GM23338 (cell line): ENCODE measurements at regions not wholly inside any gene's neighbourhood (a gene's known extent, or its start where the extent isn't known, plus 50 kb on each side); places are given as distances from the start of the nearest gene placed in this dataset.

Source experiments
- ATAC-seq: fragments of 200-7000 bp; cut with Tn5 transposase; 3 replicates; pipeline ENCODE4 v1.9.1; 2020
- DNase-seq: peaks from one replicate; pipeline ENCODE4 v3.0.0-alpha.2; 2015; ENCODE audit warnings: low spot score
- H2AFZ ChIP-seq: fragments of 200-600 bp; sonication (generic); 2 replicates; pipeline ENCODE4 v1.8.0; 2016; ENCODE audit warnings: antibody characterized with exemption, mild to moderate bottlenecking, moderate library complexity
- H3F3A ChIP-seq: fragments of 200-600 bp; sonication (generic); replicated peaks from 2 replicates; pipeline ENCODE4 v1.8.0; 2017; ENCODE audit warnings: antibody characterized with exemption, mixed run types, low read depth
- H3K27ac ChIP-seq: fragments of 200-600 bp; sonication (generic); 2 replicates; pipeline ENCODE4 v1.6.1; 2016; ENCODE audit warnings: low read depth
- H3K27me3 ChIP-seq: fragments of 200-600 bp; sonication (generic); 2 replicates; pipeline ENCODE4 v1.8.0; 2016; ENCODE audit warnings: mild to moderate bottlenecking, mixed run types, moderate library complexity; ENCODE audit not compliant: insufficient read depth
- H3K36me3 ChIP-seq: fragments of 200-600 bp; sonication (generic); 2 replicates; pipeline ENCODE4 v1.8.0; 2016; ENCODE audit warnings: mild to moderate bottlenecking; ENCODE audit not compliant: insufficient read depth
- H3K4me1 ChIP-seq: fragments of 200-600 bp; sonication (generic); 2 replicates; pipeline ENCODE4 v1.8.0; 2016; ENCODE audit warnings: mild to moderate bottlenecking, moderate library complexity; ENCODE audit not compliant: insufficient read depth
- H3K4me2 ChIP-seq: fragments of 200-600 bp; sonication (generic); 2 replicates; pipeline ENCODE4 v1.7.1; 2017; ENCODE audit warnings: mixed run types
- H3K4me3 ChIP-seq: fragments of 200-600 bp; sonication (generic); 2 replicates; pipeline ENCODE4 v1.6.1; 2016; ENCODE audit warnings: mixed run types
- H3K79me2 ChIP-seq: fragments of 200-600 bp; sonication (generic); replicated peaks from 2 replicates; pipeline ENCODE4 v1.8.0; 2017; ENCODE audit warnings: mild to moderate bottlenecking; ENCODE audit not compliant: insufficient read depth
- H3K9me2 ChIP-seq: fragments of 200-600 bp; sonication (generic); 2 replicates; pipeline ENCODE4 v1.8.0; 2017; ENCODE audit not compliant: insufficient read depth
- H4K20me1 ChIP-seq: fragments of 200-600 bp; sonication (generic); replicated peaks from 2 replicates; pipeline ENCODE4 v1.8.0; 2017; ENCODE audit warnings: mild to moderate bottlenecking; ENCODE audit not compliant: insufficient read depth
- H3K27ac Mint-ChIP-seq: 2 replicates; pipeline ENCODE4 v1.8.0; 2020; ENCODE audit warnings: inconsistent platforms, mild to moderate bottlenecking, moderate library complexity, mixed read lengths
- H3K27me3 Mint-ChIP-seq: 3 replicates; pipeline ENCODE4 v1.8.0; 2022; ENCODE audit warnings: low read depth, mild to moderate bottlenecking, moderate library complexity, mixed read lengths, inconsistent platforms; ENCODE audit not compliant: insufficient read depth, poor library complexity
- H3K36me3 Mint-ChIP-seq: 3 replicates; pipeline ENCODE4 v1.8.0; 2021; ENCODE audit warnings: low read depth, mild to moderate bottlenecking, inconsistent platforms, moderate library complexity, mixed read lengths
- H3K4me1 Mint-ChIP-seq: 3 replicates; pipeline ENCODE4 v1.8.0; 2020; ENCODE audit warnings: mild to moderate bottlenecking, inconsistent platforms, mixed read lengths
- H3K4me3 Mint-ChIP-seq: 3 replicates; pipeline ENCODE4 v1.8.0; 2021; ENCODE audit warnings: moderate library complexity, mild to moderate bottlenecking, inconsistent platforms, mixed read lengths
- H3K9me3 Mint-ChIP-seq: 3 replicates; pipeline ENCODE4 v1.8.0; 2020; ENCODE audit warnings: moderate library complexity, mild to moderate bottlenecking, inconsistent platforms, mixed read lengths
- CREB1 ChIP-seq: fragments of 250-450 bp; sonication (Bioruptor Pico); IDR thresholded peaks from 2 replicates; pipeline ENCODE4 v1.5.0; 2020; ENCODE audit warnings: low read depth, mild to moderate bottlenecking, moderate library complexity
- EZH2 ChIP-seq: fragments of 200-600 bp; sonication (generic); IDR thresholded peaks from one replicate; pipeline ENCODE4 v1.8.0; 2017; ENCODE audit warnings: antibody characterized with exemption, mild to moderate bottlenecking, low read depth; ENCODE audit not compliant: unreplicated experiment
- EZH2phosphoT487 ChIP-seq: fragments of 200-600 bp; sonication (generic); IDR thresholded peaks from one replicate; pipeline ENCODE4 v1.8.1; 2018; ENCODE audit warnings: antibody characterized with exemption; ENCODE audit not compliant: unreplicated experiment
- JUNB ChIP-seq: IDR thresholded peaks from one replicate; pipeline ENCODE4 v1.6.1; 2016; ENCODE audit warnings: antibody characterized with exemption; ENCODE audit not compliant: unreplicated experiment
- NANOG ChIP-seq: IDR thresholded peaks from 2 replicates; pipeline ENCODE4 v1.6.1; 2016; ENCODE audit warnings: antibody characterized with exemption, borderline replicate concordance
- POLR2AphosphoS5 ChIP-seq: IDR thresholded peaks from 2 replicates; pipeline ENCODE4 v1.6.1; 2016; ENCODE audit warnings: antibody characterized with exemption, low read depth
- STAT1 ChIP-seq: IDR thresholded peaks from one replicate; pipeline ENCODE4 v1.6.1; 2016; ENCODE audit warnings: antibody characterized with exemption; ENCODE audit not compliant: unreplicated experiment
- ZNF114 ChIP-seq: fragments of 250-450 bp; sonication (Bioruptor Pico); IDR thresholded peaks from 2 replicates; pipeline ENCODE4 v1.5.0; 2020; ENCODE audit warnings: mild to moderate bottlenecking, moderate library complexity
- ZNF331 ChIP-seq: fragments of 250-450 bp; sonication (Bioruptor Pico); IDR thresholded peaks from 2 replicates; pipeline ENCODE4 v1.5.0; 2020; ENCODE audit warnings: low read depth, mild to moderate bottlenecking, moderate library complexity
- TF ChIP-seq, protein P1 (sequence below), 2 experiments: fragments of 200-600 bp in 1 of 2; sonication (generic) in 1 of 2; conservative IDR thresholded peaks; 2 replicates each; pipeline versions ENCODE4 v1.5.1 to v1.6.1; 2016 to 2017; ENCODE audit warnings: antibody characterized with exemption in 2 of 2, low read depth in 2 of 2, mild to moderate bottlenecking in 2 of 2, moderate library complexity in 1 of 2
- TF ChIP-seq, protein P2 (sequence below): IDR thresholded peaks from one replicate; pipeline ENCODE4 v1.6.1; 2018; ENCODE audit warnings: antibody characterized with exemption; ENCODE audit not compliant: unreplicated experiment
- TF ChIP-seq, protein P3 (sequence below): fragments of 250-450 bp; sonication (Bioruptor Pico); IDR thresholded peaks from 2 replicates; pipeline ENCODE4 v1.5.0; 2020; ENCODE audit warnings: mild to moderate bottlenecking, moderate library complexity
- TF ChIP-seq, protein P4 (sequence below): IDR thresholded peaks from 2 replicates; pipeline ENCODE4 v1.6.1; 2016; ENCODE audit warnings: antibody characterized with exemption

DNA sequence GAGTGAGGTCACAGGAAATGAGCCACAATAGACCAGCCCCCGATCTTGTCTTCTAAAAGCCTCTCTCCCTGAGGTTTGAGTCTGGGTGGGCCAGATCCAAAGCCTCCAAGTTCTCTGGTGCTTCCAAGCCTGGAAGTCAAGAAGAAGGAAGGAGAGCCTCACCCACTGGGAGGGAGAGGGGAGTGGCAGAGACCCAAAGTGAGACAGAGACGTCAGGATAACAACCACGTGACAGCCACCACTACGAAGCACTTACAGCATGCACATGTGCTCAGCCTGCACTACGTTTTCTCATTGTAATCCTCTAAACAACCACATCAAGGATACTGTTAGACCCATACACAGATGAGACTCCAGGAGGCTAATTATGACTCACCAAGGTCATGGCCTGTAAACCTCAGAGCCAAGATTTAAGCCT lies 197.3 kb upstream of the LINGO1 start:
- H3K9me2 ChIP-seq = no peaks in the 10 kb centered on the region
- H3K4me1 ChIP-seq = no peaks in the 10 kb centered on the region
- no peaks in the 10 kb centered on the region for H4K20me1 ChIP-seq
- H3K27me3 ChIP-seq = no peaks in the 10 kb centered on the region
- ATAC-seq = no peak
- H3K27ac ChIP-seq = no peak overlapping the region
- TF ChIP-seq JUNB = no peak
- TF ChIP-seq, protein P1, sequence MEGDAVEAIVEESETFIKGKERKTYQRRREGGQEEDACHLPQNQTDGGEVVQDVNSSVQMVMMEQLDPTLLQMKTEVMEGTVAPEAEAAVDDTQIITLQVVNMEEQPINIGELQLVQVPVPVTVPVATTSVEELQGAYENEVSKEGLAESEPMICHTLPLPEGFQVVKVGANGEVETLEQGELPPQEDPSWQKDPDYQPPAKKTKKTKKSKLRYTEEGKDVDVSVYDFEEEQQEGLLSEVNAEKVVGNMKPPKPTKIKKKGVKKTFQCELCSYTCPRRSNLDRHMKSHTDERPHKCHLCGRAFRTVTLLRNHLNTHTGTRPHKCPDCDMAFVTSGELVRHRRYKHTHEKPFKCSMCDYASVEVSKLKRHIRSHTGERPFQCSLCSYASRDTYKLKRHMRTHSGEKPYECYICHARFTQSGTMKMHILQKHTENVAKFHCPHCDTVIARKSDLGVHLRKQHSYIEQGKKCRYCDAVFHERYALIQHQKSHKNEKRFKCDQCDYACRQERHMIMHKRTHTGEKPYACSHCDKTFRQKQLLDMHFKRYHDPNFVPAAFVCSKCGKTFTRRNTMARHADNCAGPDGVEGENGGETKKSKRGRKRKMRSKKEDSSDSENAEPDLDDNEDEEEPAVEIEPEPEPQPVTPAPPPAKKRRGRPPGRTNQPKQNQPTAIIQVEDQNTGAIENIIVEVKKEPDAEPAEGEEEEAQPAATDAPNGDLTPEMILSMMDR (conservative IDR thresholded peaks at IDR 0.05; ENCODE audit: low read depth in 2 of 2) = no peak
- TF ChIP-seq EZH2phosphoT487 = no peak
- TF ChIP-seq NANOG = no peak
- no peak for TF ChIP-seq ZNF114 (CRISPR knock-in tag)
- TF ChIP-seq ZNF331 (CRISPR knock-in tag) = no peak
- TF ChIP-seq, protein P2, sequence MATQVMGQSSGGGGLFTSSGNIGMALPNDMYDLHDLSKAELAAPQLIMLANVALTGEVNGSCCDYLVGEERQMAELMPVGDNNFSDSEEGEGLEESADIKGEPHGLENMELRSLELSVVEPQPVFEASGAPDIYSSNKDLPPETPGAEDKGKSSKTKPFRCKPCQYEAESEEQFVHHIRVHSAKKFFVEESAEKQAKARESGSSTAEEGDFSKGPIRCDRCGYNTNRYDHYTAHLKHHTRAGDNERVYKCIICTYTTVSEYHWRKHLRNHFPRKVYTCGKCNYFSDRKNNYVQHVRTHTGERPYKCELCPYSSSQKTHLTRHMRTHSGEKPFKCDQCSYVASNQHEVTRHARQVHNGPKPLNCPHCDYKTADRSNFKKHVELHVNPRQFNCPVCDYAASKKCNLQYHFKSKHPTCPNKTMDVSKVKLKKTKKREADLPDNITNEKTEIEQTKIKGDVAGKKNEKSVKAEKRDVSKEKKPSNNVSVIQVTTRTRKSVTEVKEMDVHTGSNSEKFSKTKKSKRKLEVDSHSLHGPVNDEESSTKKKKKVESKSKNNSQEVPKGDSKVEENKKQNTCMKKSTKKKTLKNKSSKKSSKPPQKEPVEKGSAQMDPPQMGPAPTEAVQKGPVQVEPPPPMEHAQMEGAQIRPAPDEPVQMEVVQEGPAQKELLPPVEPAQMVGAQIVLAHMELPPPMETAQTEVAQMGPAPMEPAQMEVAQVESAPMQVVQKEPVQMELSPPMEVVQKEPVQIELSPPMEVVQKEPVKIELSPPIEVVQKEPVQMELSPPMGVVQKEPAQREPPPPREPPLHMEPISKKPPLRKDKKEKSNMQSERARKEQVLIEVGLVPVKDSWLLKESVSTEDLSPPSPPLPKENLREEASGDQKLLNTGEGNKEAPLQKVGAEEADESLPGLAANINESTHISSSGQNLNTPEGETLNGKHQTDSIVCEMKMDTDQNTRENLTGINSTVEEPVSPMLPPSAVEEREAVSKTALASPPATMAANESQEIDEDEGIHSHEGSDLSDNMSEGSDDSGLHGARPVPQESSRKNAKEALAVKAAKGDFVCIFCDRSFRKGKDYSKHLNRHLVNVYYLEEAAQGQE = no peak
- no peak for TF ChIP-seq POLR2AphosphoS5
- TF ChIP-seq CREB1 (CRISPR knock-in tag) = no peak
- TF ChIP-seq EZH2 = no peak
- no peak for TF ChIP-seq STAT1
- TF ChIP-seq, protein P3, sequence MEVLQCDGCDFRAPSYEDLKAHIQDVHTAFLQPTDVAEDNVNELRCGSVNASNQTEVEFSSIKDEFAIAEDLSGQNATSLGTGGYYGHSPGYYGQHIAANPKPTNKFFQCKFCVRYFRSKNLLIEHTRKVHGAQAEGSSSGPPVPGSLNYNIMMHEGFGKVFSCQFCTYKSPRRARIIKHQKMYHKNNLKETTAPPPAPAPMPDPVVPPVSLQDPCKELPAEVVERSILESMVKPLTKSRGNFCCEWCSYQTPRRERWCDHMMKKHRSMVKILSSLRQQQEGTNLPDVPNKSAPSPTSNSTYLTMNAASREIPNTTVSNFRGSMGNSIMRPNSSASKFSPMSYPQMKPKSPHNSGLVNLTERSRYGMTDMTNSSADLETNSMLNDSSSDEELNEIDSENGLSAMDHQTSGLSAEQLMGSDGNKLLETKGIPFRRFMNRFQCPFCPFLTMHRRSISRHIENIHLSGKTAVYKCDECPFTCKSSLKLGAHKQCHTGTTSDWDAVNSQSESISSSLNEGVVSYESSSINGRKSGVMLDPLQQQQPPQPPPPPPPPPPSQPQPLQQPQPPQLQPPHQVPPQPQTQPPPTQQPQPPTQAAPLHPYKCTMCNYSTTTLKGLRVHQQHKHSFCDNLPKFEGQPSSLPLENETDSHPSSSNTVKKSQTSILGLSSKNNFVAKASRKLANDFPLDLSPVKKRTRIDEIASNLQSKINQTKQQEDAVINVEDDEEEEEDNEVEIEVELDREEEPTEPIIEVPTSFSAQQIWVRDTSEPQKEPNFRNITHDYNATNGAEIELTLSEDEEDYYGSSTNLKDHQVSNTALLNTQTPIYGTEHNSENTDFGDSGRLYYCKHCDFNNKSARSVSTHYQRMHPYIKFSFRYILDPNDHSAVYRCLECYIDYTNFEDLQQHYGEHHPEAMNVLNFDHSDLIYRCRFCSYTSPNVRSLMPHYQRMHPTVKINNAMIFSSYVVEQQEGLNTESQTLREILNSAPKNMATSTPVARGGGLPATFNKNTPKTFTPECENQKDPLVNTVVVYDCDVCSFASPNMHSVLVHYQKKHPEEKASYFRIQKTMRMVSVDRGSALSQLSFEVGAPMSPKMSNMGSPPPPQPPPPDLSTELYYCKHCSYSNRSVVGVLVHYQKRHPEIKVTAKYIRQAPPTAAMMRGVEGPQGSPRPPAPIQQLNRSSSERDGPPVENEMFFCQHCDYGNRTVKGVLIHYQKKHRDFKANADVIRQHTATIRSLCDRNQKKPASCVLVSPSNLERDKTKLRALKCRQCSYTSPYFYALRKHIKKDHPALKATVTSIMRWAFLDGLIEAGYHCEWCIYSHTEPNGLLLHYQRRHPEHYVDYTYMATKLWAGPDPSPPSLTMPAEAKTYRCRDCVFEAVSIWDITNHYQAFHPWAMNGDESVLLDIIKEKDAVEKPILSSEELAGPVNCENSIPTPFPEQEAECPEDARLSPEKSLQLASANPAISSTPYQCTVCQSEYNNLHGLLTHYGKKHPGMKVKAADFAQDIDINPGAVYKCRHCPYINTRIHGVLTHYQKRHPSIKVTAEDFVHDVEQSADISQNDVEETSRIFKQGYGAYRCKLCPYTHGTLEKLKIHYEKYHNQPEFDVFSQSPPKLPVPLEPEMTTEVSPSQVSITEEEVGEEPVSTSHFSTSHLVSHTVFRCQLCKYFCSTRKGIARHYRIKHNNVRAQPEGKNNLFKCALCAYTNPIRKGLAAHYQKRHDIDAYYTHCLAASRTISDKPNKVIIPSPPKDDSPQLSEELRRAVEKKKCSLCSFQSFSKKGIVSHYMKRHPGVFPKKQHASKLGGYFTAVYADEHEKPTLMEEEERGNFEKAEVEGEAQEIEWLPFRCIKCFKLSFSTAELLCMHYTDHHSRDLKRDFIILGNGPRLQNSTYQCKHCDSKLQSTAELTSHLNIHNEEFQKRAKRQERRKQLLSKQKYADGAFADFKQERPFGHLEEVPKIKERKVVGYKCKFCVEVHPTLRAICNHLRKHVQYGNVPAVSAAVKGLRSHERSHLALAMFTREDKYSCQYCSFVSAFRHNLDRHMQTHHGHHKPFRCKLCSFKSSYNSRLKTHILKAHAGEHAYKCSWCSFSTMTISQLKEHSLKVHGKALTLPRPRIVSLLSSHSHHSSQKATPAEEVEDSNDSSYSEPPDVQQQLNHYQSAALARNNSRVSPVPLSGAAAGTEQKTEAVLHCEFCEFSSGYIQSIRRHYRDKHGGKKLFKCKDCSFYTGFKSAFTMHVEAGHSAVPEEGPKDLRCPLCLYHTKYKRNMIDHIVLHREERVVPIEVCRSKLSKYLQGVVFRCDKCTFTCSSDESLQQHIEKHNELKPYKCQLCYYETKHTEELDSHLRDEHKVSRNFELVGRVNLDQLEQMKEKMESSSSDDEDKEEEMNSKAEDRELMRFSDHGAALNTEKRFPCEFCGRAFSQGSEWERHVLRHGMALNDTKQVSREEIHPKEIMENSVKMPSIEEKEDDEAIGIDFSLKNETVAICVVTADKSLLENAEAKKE = no peak
- TF ChIP-seq, protein P4, sequence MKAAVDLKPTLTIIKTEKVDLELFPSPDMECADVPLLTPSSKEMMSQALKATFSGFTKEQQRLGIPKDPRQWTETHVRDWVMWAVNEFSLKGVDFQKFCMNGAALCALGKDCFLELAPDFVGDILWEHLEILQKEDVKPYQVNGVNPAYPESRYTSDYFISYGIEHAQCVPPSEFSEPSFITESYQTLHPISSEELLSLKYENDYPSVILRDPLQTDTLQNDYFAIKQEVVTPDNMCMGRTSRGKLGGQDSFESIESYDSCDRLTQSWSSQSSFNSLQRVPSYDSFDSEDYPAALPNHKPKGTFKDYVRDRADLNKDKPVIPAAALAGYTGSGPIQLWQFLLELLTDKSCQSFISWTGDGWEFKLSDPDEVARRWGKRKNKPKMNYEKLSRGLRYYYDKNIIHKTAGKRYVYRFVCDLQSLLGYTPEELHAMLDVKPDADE = no peak
- DNase-seq = no peak
- H3K4me2 ChIP-seq = no peak overlapping the region
- H3K4me1 Mint-ChIP-seq = 0 out of 3 replicates have a peak, but pooled peaks cover 5% of the 10 kb centered on the region
- no peaks in the 10 kb centered on the region for H3F3A ChIP-seq
- H3K4me3 Mint-ChIP-seq = no peak overlapping the region
- no peak overlapping the region for H3K27ac Mint-ChIP-seq
- no peaks in the 10 kb centered on the region for H3K36me3 ChIP-seq
- H3K36me3 Mint-ChIP-seq = no peaks in the 10 kb centered on the region
- no peaks in the 10 kb centered on the region for H3K79me2 ChIP-seq
- H3K4me3 ChIP-seq = no peak overlapping the region
- H3K27me3 Mint-ChIP-seq = peaks cover 8% of the 10 kb centered on the region
- H2AFZ ChIP-seq = peak overlapping the region; percentile 52; the same call in 1 of the 2 replicates
- no peaks in the 10 kb centered on the region for H3K9me3 Mint-ChIP-seq
